HCT116 (cell line): ENCODE measurements at regions not wholly inside any gene's neighbourhood (a gene's known extent, or its start where the extent isn't known, plus 50 kb on each side); places are given as distances from the start of the nearest gene placed in this dataset.

ENCODE experiments used
- CTCF ChIP-seq, 3 experiments: fragments of 200-600 bp in 1 of 3; sonication (generic) in 1 of 3; IDR thresholded peaks in 2 of 3; conservative IDR thresholded peaks in 1 of 3; 2 replicates each; pipeline ENCODE4 v1.5.1; 2012 to 2017; ENCODE audit warnings: low read depth in 2 of 3, low read length in 2 of 3, antibody characterized with exemption in 1 of 3, borderline replicate concordance in 1 of 3, control low read depth in 1 of 3, mild to moderate bottlenecking in 1 of 3, mixed read lengths in 1 of 3, mixed run types in 1 of 3, moderate library complexity in 1 of 3; ENCODE audit not compliant: insufficient read depth in 1 of 3
- EZH2 ChIP-seq: fragments of 200-600 bp; sonication (generic); IDR thresholded peaks from 2 replicates; pipeline ENCODE4 v1.6.1; 2017; ENCODE audit warnings: antibody characterized with exemption, mixed run types
- MAX ChIP-seq: IDR thresholded peaks from 2 replicates; pipeline ENCODE4 v1.6.1; 2012
- POLR2A ChIP-seq: IDR thresholded peaks from 2 replicates; pipeline ENCODE4 v1.7.0; 2011; ENCODE audit warnings: borderline replicate concordance; ENCODE audit not compliant: insufficient read depth, insufficient read length; ENCODE audit errors: extremely low read depth
- REST ChIP-seq: IDR thresholded peaks from 2 replicates; pipeline ENCODE4 v1.6.1; 2012; ENCODE audit warnings: low read depth

GRCh38 chr7:125085084-125085483 lies 155.5 kb upstream of the POT1 start:
- TF ChIP-seq CTCF (IDR thresholded peaks at IDR 0.05 in 2 of 3, conservative IDR thresholded peaks at IDR 0.05 in 1 of 3; ENCODE audit: borderline replicate concordance in 1 of 3, insufficient read depth in 1 of 3, low read depth in 2 of 3, low read length in 2 of 3) (no peak), POLR2A (no peak), EZH2 (no peak), MAX (no peak), REST (no peak)
